WTC11 (cell line): ENCODE measurements at regions not wholly inside any gene's neighbourhood (a gene's known extent, or its start where the extent isn't known, plus 50 kb on each side); places are given as distances from the start of the nearest gene placed in this dataset.

Source experiments
- CTCF ChIP-seq: fragments of 200-600 bp; IDR thresholded peaks from 2 replicates; pipeline ENCODE4 v1.8.0; 2022; ENCODE audit warnings: antibody characterized with exemption
- SP1 ChIP-seq: sonication (generic); formaldehyde crosslinking; conservative IDR thresholded peaks from 2 replicates; pipeline ENCODE4 v1.8.1; 2022; ENCODE audit warnings: missing genetic modification reagents
- TF ChIP-seq, protein P1 (sequence below): sonication (generic); formaldehyde crosslinking; IDR thresholded peaks from 2 replicates; pipeline ENCODE4 v1.8.0; 2022; ENCODE audit warnings: mild to moderate bottlenecking, missing genetic modification reagents
- TF ChIP-seq, protein P2 (sequence below): sonication (generic); formaldehyde crosslinking; IDR thresholded peaks from 2 replicates; pipeline ENCODE4 v1.8.1; 2023; ENCODE audit warnings: mild to moderate bottlenecking, missing genetic modification reagents, borderline replicate concordance

DNA sequence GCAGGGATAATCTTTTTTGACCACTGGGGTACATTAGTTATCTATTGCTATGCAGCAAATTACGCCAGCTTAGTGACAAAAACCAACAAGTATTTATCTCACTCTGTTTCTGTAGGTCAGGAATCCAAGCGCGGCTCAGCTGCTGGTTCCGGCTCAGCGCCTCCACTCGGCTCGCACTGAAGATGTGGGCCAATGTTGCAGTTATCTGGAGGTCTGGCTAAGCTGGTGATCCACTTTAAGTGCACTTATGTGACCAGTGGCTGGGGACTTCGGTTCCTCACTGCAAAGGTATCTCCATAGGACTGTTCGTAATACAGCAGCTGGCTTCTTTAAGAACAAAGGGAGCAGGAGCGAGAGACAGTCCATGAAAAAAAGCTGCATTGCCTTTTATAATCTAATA is 591.9 kb downstream of the TMEM182 start:
- TF ChIP-seq CTCF (no peak), SP1 (CRISPR knock-in tag) (no peak)
- TF ChIP-seq, protein P1, sequence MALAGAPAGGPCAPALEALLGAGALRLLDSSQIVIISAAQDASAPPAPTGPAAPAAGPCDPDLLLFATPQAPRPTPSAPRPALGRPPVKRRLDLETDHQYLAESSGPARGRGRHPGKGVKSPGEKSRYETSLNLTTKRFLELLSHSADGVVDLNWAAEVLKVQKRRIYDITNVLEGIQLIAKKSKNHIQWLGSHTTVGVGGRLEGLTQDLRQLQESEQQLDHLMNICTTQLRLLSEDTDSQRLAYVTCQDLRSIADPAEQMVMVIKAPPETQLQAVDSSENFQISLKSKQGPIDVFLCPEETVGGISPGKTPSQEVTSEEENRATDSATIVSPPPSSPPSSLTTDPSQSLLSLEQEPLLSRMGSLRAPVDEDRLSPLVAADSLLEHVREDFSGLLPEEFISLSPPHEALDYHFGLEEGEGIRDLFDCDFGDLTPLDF (CRISPR knock-in tag), result no peak
- TF ChIP-seq, protein P2, sequence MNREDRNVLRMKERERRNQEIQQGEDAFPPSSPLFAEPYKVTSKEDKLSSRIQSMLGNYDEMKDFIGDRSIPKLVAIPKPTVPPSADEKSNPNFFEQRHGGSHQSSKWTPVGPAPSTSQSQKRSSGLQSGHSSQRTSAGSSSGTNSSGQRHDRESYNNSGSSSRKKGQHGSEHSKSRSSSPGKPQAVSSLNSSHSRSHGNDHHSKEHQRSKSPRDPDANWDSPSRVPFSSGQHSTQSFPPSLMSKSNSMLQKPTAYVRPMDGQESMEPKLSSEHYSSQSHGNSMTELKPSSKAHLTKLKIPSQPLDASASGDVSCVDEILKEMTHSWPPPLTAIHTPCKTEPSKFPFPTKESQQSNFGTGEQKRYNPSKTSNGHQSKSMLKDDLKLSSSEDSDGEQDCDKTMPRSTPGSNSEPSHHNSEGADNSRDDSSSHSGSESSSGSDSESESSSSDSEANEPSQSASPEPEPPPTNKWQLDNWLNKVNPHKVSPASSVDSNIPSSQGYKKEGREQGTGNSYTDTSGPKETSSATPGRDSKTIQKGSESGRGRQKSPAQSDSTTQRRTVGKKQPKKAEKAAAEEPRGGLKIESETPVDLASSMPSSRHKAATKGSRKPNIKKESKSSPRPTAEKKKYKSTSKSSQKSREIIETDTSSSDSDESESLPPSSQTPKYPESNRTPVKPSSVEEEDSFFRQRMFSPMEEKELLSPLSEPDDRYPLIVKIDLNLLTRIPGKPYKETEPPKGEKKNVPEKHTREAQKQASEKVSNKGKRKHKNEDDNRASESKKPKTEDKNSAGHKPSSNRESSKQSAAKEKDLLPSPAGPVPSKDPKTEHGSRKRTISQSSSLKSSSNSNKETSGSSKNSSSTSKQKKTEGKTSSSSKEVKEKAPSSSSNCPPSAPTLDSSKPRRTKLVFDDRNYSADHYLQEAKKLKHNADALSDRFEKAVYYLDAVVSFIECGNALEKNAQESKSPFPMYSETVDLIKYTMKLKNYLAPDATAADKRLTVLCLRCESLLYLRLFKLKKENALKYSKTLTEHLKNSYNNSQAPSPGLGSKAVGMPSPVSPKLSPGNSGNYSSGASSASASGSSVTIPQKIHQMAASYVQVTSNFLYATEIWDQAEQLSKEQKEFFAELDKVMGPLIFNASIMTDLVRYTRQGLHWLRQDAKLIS (CRISPR knock-in tag), result no peak
